Fibroblast of the conjunctiva (primary cell): ENCODE measurements at regions not wholly inside any gene's neighbourhood (a gene's known extent, or its start where the extent isn't known, plus 50 kb on each side); places are given as distances from the start of the nearest gene placed in this dataset.

Experiments
- DNase-seq: peaks from one replicate; pipeline ENCODE4 v3.0.0-alpha.2; 2010; ENCODE audit warnings: low read depth

DNA sequence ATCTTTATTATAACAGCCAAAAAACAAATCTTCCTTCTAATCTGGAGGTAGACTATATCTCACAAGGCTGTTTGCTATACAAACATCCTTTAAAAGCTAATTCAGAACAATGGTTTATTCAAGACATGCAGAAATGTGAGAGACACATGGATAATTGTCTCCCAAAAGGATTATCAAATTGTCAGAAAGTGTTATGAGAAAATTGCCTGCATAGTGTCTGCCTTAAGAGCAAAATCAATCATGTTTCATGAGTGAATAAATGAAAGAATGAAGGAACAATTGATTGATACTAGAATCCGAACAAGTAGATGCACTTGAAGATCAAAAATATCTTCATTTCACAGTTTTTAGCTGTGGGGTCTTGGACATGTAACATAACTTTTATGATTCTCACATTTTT, 621.7 kb upstream of the BOD1L1 start:
- no peak for DNase-seq

GRCh38 chr4:14254252-14254651, 626.7 kb upstream of the BOD1L1 start:
- DNase-seq: no peak

GRCh38 chr4:14254926-14255325, 627.4 kb upstream of the BOD1L1 start:
- DNase-seq: no peak

DNA sequence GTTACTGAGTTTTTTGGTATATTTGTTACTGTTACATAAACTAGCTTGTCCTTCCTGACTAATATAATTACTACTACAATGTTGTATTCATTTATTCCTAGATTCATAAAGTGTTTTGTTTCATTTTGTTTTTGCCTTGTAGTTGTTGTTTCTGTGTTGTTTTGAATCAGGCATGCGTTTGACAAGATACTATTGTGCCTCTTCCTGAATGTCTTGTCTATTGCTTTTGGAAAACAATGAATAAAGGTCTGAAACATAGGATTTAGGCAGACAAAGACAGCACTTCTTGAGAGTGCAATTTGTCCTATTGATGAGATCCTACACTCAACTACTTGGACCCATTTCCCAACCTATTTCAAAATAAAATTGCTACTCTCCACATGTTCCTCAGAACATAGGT, 630.4 kb upstream of the BOD1L1 start:
- DNase-seq: no peak

GRCh38 chr4:14259936-14260335, 632.4 kb upstream of the BOD1L1 start:
- no peak for DNase-seq

DNA sequence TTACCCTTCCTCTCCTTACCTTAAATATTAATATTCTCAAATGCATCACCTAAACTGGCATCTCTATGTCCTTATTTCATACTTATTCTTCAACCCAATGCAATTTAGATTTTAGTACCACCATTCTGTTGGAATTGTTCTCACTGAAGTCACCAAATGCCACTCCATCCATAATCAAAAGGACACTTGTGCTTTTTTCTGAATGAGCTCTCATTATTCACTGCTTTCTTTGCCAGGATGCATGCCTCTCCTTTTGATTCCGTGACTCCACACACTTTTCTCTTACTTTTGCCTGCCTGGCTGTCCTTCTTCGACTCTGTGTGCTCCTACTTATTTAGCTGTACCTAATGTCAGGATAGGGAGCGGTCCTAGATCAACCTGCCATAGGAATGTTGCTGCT, 633.1 kb upstream of the BOD1L1 start:
- DNase-seq: no peak

GRCh38 chr4:14262221-14262620, 634.7 kb upstream of the BOD1L1 start:
- no peak for DNase-seq

DNA sequence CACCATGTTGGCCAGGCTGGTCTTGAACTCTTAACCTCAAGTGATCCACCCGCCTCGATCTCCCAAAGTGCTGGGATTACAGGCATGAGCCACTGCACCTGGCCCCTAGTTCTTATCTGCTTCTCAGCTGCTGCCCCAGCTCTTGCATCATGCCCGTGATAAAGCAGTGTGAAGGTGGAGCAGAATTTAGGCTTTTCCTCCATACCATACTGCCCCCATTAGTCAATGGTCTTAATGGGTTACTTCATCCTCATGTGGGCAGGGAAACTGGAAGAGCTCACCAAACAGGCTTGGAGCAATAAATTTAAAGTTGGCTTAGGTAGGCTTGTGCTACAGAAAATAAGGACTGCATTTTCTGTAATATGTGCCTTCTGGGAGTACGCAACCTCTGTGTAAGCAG, 636.9 kb upstream of the BOD1L1 start:
- DNase-seq: no peak

DNA sequence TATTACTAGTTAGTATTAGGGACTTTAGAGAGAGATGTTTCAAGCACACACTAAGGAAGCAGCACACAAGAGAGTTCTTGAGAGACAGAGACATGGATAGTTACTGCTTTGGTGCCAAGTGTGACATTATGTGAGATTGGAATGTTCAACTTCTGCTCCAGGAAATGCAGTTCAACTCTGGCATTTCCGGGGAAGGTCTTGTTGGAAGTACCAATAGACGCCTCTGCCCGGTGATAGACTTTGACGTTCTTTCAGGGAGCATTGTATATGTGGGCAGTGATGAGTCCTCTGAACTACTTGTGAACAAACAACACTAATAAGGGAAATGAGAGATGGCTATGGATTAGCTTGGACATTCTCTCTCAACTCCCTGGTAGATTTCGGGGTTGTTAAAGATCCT, 638.1 kb upstream of the BOD1L1 start:
- DNase-seq: no peak

- no peak for DNase-seq
Observed at GRCh38 chr4:14267373-14268060, 640.0 kb upstream of the BOD1L1 start.

DNA sequence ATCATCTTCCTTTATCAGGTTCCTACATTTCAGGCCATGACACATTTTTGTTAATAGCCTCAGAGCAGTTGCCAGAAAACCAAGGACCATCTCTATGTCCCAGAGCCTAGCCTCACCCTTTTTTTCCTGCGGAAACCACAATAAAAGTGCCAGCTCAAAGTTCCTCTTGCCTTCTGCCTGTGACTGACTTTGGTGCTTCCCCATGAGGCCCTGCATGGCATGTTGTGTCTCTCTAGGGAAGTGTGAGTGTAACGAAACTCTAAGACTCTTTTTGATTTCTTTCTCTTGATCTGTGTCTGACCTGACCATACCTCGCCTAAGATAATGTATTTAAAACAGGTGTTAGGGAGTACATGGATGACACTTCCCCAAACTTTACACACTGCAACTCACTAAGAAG, 642.3 kb upstream of the BOD1L1 start:
- DNase-seq: no peak

GRCh38 chr4:14272206-14272605, 644.7 kb upstream of the BOD1L1 start:
- DNase-seq: no peak

GRCh38 chr4:14277505-14277904, 650.0 kb upstream of the BOD1L1 start:
- no peak for DNase-seq

GRCh38 chr4:14280567-14280966, 653.0 kb upstream of the BOD1L1 start:
- no peak for DNase-seq

GRCh38 chr4:14284578-14284977, 657.1 kb upstream of the BOD1L1 start:
- no peak for DNase-seq

DNA sequence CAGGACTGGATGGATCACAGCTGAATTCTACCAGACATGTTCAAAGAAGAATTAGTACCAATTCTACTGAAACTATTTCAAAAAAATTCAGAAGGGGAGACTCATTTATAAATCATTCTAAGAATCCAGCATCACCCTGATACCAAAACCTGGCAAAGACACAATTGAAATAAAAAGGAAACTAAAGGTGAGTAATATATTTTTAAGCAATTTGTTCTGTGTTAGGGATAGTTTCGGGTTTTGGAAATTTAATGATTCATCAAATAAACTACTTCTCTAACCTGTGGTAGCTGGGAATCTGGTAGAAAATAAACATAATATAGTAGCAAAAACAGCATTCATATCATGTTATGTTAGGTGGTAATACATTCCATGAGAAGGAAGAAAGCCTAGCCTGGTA, 662.2 kb upstream of the BOD1L1 start:
- DNase-seq: no peak

DNA sequence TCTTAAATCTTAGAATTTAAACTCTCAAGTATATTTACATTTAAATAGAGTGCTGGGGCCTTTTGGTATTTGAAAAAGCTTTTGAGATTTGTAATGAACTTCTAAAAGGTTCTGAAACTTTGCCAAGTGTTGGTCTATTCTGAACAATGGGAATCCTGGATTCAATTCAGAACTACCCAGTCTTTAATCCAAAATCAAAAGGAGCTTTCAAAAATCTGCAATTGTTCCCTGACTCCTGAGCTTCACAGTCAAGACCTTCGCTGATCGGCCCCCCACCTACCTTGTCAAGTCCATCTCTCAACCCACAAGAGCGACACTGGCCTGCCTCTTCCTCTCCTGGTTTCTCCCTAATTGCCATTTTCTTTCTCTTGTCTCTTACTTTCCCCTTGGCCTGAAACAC, 666.1 kb upstream of the BOD1L1 start:
- DNase-seq: no peak

GRCh38 chr4:14294611-14295010, 667.1 kb upstream of the BOD1L1 start:
- no peak for DNase-seq

GRCh38 chr4:14299166-14299565, 671.6 kb upstream of the BOD1L1 start:
- DNase-seq: no peak

DNA sequence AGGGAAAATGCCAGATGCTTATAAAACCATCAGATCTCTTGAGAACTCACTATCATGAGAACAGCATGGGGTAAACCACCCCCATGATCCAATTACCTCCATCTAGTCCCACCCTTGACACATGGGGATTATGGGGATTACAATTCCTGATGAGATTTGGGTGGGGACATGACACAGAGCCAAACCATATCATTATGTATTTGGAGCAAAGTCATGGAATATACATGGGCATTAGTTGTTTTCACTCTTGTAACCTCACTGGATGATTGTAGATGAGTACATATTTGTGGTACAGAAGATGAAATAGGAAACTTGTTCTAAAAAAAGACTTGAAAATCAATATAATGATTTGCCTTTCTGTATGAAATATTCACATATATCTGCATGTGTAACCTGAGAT, 674.5 kb upstream of the BOD1L1 start:
- DNase-seq: no peak

GRCh38 chr4:14303856-14304255, 676.3 kb upstream of the BOD1L1 start:
- no peak for DNase-seq

DNA sequence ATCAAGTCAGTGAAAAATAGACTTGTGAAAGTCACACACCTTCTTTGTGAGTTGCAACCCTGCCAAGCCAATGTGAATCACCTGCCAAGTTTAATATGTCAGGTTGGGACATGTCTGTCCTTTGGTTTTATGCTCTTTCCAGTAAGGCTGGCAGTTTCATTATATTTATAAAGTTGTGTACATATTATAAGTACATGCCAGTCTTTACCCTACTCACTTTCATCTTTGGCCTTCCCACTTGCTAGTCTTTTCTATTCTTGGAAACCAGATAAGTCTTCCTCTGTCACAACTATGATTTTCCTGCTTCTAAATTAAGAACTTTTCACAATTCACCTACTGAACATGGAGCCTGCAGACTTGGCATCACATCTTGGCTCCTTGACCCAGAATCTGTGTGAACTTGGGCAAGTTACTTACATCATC, 680.7 kb upstream of the BOD1L1 start:
- DNase-seq: no peak

GRCh38 chr4:14309431-14309830, 681.9 kb upstream of the BOD1L1 start:
- no peak for DNase-seq

GRCh38 chr4:14313757-14314156, 686.2 kb upstream of the BOD1L1 start:
- no peak for DNase-seq

DNA sequence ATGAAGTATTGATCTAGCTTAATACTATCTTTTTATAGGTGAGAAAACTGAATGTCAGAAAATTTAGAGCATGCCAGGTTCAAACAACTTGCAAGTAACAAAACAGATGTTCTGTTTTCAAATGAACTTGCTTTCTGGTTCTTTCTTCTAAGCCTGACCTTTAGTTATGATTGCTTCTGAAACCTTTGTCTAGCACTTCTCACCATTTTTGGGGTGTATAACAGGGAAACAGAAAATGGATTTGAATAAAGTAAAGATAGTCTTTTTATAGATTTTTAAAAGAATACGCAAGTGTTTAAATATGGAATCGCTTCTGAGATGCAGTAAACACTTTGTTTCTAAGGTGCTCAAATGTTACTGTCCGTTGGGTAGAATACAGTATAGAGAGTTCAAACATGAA, 687.2 kb upstream of the CPEB2 start:
- no peak for DNase-seq
